Caco-2 (cell line): ENCODE measurements at regions not wholly inside any gene's neighbourhood (a gene's known extent, or its start where the extent isn't known, plus 50 kb on each side); places are given as distances from the start of the nearest gene placed in this dataset.

Source experiments
- BruUV-seq: library from RNA; stranded (reverse); fragments of 400-500 nt; replicated peaks from 2 replicates; lab custom pipeline; 2021; lab: Mats Ljungman, UMichigan
- CTCF ChIA-PET: fragments of 300-600 bp; sonication (Branson Sonifier 250); formaldehyde crosslinking; loops from one replicate; lab custom pipeline; 2022; ENCODE audit warnings: antibody characterized with exemption; lab: Charles Lee
- POLR2A ChIA-PET: fragments of 300-600 bp; sonication (Branson Sonifier 250); formaldehyde crosslinking; loops from one replicate; lab custom pipeline; 2022; ENCODE audit warnings: antibody characterized with exemption; lab: Charles Lee
- DNase-seq, 2 experiments: peaks; one replicate each; pipeline versions ENCODE4 v3.0.0 to v3.0.0-alpha.2; 2020 to 2022
- H3K27me3 ChIP-seq: replicated peaks from 2 replicates; pipeline ENCODE4 v1.6.0; 2011; ENCODE audit warnings: low read length; ENCODE audit not compliant: control insufficient read depth, insufficient read depth
- H3K36me3 ChIP-seq: 2 replicates; pipeline ENCODE4 v1.5.1; 2011; ENCODE audit warnings: low read length; ENCODE audit not compliant: control insufficient read depth, insufficient read depth
- H3K4me1 ChIP-seq: fragments of 250-450 bp; sonication (Bioruptor Pico); 2 replicates; pipeline ENCODE4 v1.5.1; 2020; ENCODE audit warnings: mild to moderate bottlenecking
- H3K4me3 ChIP-seq: 2 replicates; pipeline ENCODE4 v1.5.1; 2011; ENCODE audit warnings: low read depth, mild to moderate bottlenecking, control low read depth, low read length
- H3K9me3 ChIP-seq: fragments of 250-450 bp; sonication (Bioruptor Pico); 2 replicates; pipeline ENCODE4 v1.5.1; 2020; ENCODE audit warnings: mild to moderate bottlenecking, moderate library complexity
- H3K27ac Mint-ChIP-seq: one replicate; pipeline ENCODE4 v1.8.0; 2022; ENCODE audit warnings: mixed read lengths; ENCODE audit not compliant: unreplicated experiment
- H3K27me3 Mint-ChIP-seq: one replicate; pipeline ENCODE4 v1.8.0; 2022; ENCODE audit warnings: mixed read lengths; ENCODE audit not compliant: insufficient read depth, unreplicated experiment
- H3K36me3 Mint-ChIP-seq: one replicate; pipeline ENCODE4 v1.8.0; 2022; ENCODE audit warnings: mild to moderate bottlenecking, mixed read lengths; ENCODE audit not compliant: insufficient read depth, unreplicated experiment
- H3K4me1 Mint-ChIP-seq: one replicate; pipeline ENCODE4 v1.8.0; 2022; ENCODE audit warnings: low read depth, mixed read lengths; ENCODE audit not compliant: unreplicated experiment
- H3K4me3 Mint-ChIP-seq: one replicate; pipeline ENCODE4 v1.8.0; 2022; ENCODE audit warnings: mild to moderate bottlenecking, moderate library complexity, mixed read lengths; ENCODE audit not compliant: unreplicated experiment
- H3K9me3 Mint-ChIP-seq: one replicate; pipeline ENCODE4 v1.8.0; 2022; ENCODE audit warnings: mixed read lengths; ENCODE audit not compliant: unreplicated experiment
- CTCF ChIP-seq, 2 experiments: fragments of 200-600 bp in 1 of 2; IDR thresholded peaks; 1 replicate in 1 of 2; 2 replicates in 1 of 2; pipeline versions ENCODE4 v1.5.1 to v1.8.0; 2011 to 2022; ENCODE audit warnings: antibody characterized with exemption in 1 of 2, control low read depth in 1 of 2, inconsistent platforms in 1 of 2, low read depth in 1 of 2, low read length in 1 of 2, mild to moderate bottlenecking in 1 of 2, moderate library complexity in 1 of 2; ENCODE audit not compliant: insufficient read depth in 1 of 2, severe bottlenecking in 1 of 2, unreplicated experiment in 1 of 2
- intact Hi-C: fragments of 100-400 bp; cut with micrococcal nuclease; formaldehyde crosslinking; loops from one replicate; pipeline ENCODE4 v1.10.0; 2022; ENCODE audit not compliant: unreplicated experiment

GRCh38 chr5:117813850-117814249, 1174.5 kb downstream of the DTWD2 start:
- Mint-ChIP-seq H3K4me1 (no peaks in the 10 kb centered on the region), H3K27ac (no peak overlapping the region), H3K9me3 (no peaks in the 10 kb centered on the region), H3K27me3 (no peaks in the 10 kb centered on the region), H3K4me3 (no peak overlapping the region), H3K36me3 (no peaks in the 10 kb centered on the region)
- Histone ChIP-seq H3K36me3 (no peaks in the 10 kb centered on the region), H3K27me3 (no peaks in the 10 kb centered on the region), H3K4me1 (no peaks in the 10 kb centered on the region), H3K4me3 (no peak overlapping the region), H3K9me3 (no peaks in the 10 kb centered on the region)
- POLR2A ChIA-PET: no interaction called here
- CTCF ChIA-PET: no interaction called here
- intact Hi-C loops: no loop called here
- DNase-seq: no peak
- TF ChIP-seq CTCF (IDR thresholded peaks at IDR 0.05; ENCODE audit: insufficient read depth in 1 of 2, low read depth in 1 of 2, low read length in 1 of 2, severe bottlenecking in 1 of 2, unreplicated experiment in 1 of 2): no peak
- BruUV-seq: no TSS peak

GRCh38 chr5:117812861-117813260, 1175.5 kb downstream of the DTWD2 start:
- H3K4me3 Mint-ChIP-seq: no peak overlapping the region
- no peak overlapping the region for H3K27ac Mint-ChIP-seq
- H3K27me3 Mint-ChIP-seq: no peaks in the 10 kb centered on the region
- no peak for TF ChIP-seq CTCF (IDR thresholded peaks at IDR 0.05; ENCODE audit: insufficient read depth in 1 of 2, low read depth in 1 of 2, low read length in 1 of 2, severe bottlenecking in 1 of 2, unreplicated experiment in 1 of 2)
- Histone ChIP-seq H3K4me3 (no peak overlapping the region), H3K36me3 (no peaks in the 10 kb centered on the region), H3K27me3 (no peaks in the 10 kb centered on the region), H3K4me1 (no peaks in the 10 kb centered on the region), H3K9me3 (no peaks in the 10 kb centered on the region)
- CTCF ChIA-PET: no interaction called here
- no peaks in the 10 kb centered on the region for H3K9me3 Mint-ChIP-seq
- POLR2A ChIA-PET: no interaction called here
- no peaks in the 10 kb centered on the region for H3K36me3 Mint-ChIP-seq
- BruUV-seq: no TSS peak
- no peaks in the 10 kb centered on the region for H3K4me1 Mint-ChIP-seq
- intact Hi-C loops: no loop called here
- no peak for DNase-seq

- Mint-ChIP-seq H3K9me3 (no peaks in the 10 kb centered on the region), H3K27ac (no peak overlapping the region), H3K4me1 (no peaks in the 10 kb centered on the region), H3K4me3 (no peak overlapping the region), H3K36me3 (no peaks in the 10 kb centered on the region), H3K27me3 (no peaks in the 10 kb centered on the region)
- no peak for TF ChIP-seq CTCF (IDR thresholded peaks at IDR 0.05; ENCODE audit: insufficient read depth in 1 of 2, low read depth in 1 of 2, low read length in 1 of 2, severe bottlenecking in 1 of 2, unreplicated experiment in 1 of 2)
- DNase-seq: no peak
- no peaks in the 10 kb centered on the region for H3K36me3 ChIP-seq
- CTCF ChIA-PET: no interaction called here
- H3K4me1 ChIP-seq: no peaks in the 10 kb centered on the region
- H3K4me3 ChIP-seq: no peak overlapping the region
- no peaks in the 10 kb centered on the region for H3K27me3 ChIP-seq
- POLR2A ChIA-PET: no interaction called here
- no peaks in the 10 kb centered on the region for H3K9me3 ChIP-seq
- intact Hi-C loops: no loop called here
- BruUV-seq: no TSS peak
These were observed 1179.1 kb downstream of the DTWD2 start for GRCh38 chr5:117809251-117809650.
